GM12891 (cell line): ENCODE measurements at regions not wholly inside any gene's neighbourhood (a gene's known extent, or its start where the extent isn't known, plus 50 kb on each side); places are given as distances from the start of the nearest gene placed in this dataset.

ENCODE experiments used
- POLR2A ChIP-seq: IDR thresholded peaks from 2 replicates; pipeline ENCODE4 v1.6.1; 2011; ENCODE audit warnings: low read depth, low read length, control low read depth
- POLR2AphosphoS5 ChIP-seq: IDR thresholded peaks from 2 replicates; pipeline ENCODE4 v1.6.1; 2011; ENCODE audit warnings: low read depth, low read length, control low read depth
- TAF1 ChIP-seq: IDR thresholded peaks from 2 replicates; pipeline ENCODE4 v1.6.1; 2011; ENCODE audit warnings: low read depth, low read length, control low read depth

DNA sequence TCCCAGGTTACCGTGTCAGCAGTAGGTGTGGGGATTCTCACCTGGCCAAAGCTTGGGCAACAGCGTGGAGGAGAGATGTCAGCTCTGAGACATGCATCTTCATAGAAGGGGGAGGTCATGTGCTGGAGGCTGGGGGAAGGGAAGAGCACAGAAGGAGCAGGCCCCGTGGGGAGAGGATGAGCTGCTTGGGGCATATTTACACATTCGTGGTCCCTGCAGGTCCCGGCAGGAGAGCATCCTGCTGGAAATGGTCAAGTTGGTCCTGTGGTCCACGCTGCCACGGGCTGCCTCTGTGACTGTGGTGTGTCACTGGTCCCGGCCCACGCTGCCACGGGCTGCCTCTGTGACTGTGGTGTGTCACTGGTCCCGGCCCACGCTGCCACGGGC, 195.1 kb upstream of the TWIST2 start:
- TF ChIP-seq POLR2A (no peak), POLR2AphosphoS5 (no peak), TAF1 (no peak)
